GM12878 (cell line): ENCODE measurements at regions not wholly inside any gene's neighbourhood (a gene's known extent, or its start where the extent isn't known, plus 50 kb on each side); places are given as distances from the start of the nearest gene placed in this dataset.

ENCODE experiments used
- ATAC-seq: fragments of 200-7000 bp; cut with Tn5 transposase; 3 replicates; pipeline ENCODE4 v1.9.1; 2020; ENCODE audit warnings: mild to moderate bottlenecking, moderate library complexity
- BruUV-seq: library from RNA; stranded (reverse); fragments of 400-500 nt; replicated peaks from 2 replicates; lab custom pipeline; 2021; lab: Mats Ljungman, UMichigan
- CTCF ChIA-PET: fragments of 300-600 bp; sonication (Branson Sonifier 250); formaldehyde crosslinking; extraction: SDS; loops from one replicate; lab custom pipeline; 2021; ENCODE audit warnings: inconsistent platforms; lab: Yijun Ruan, JAX
- POLR2A ChIA-PET: fragments of 350-600 bp; formaldehyde crosslinking; extraction: SDS; loops from one replicate; lab custom pipeline; 2021; ENCODE audit warnings: inconsistent platforms; lab: Charles Lee
- RAD21 ChIA-PET: fragments of 300-600 bp; sonication (Branson Sonifier 250); formaldehyde crosslinking; loops from one replicate; lab custom pipeline; 2023; ENCODE audit warnings: antibody characterized with exemption; ENCODE audit not compliant: unreplicated experiment; lab: Charles Lee
- SMC1A ChIA-PET: fragments of 300-600 bp; sonication (Branson Sonifier 250); formaldehyde crosslinking; loops from one replicate; lab custom pipeline; 2023; ENCODE audit not compliant: unreplicated experiment, uncharacterized antibody; lab: Charles Lee
- DNase-seq: peaks from one replicate; pipeline ENCODE4 v3.0.0-alpha.2; 2011; ENCODE audit warnings: low read depth, low spot score
- FAIRE-seq: peaks from 3 replicates; lab custom pipeline; 2011; peaks lifted over from hg19 to GRCh38; lab: Jason Lieb, UNC
- H2AFZ ChIP-seq: 2 replicates; pipeline ENCODE4 v1.6.0; 2011; ENCODE audit warnings: low read depth, low read length, control low read depth; ENCODE audit not compliant: control insufficient read depth
- H3K27ac ChIP-seq: 2 replicates; pipeline ENCODE4 v1.5.1; 2011; ENCODE audit warnings: control low read depth; ENCODE audit not compliant: control insufficient read depth, insufficient read depth
- H3K27me3 ChIP-seq, 2 experiments: replicated peaks in 1 of 2; 2 replicates each; pipeline versions ENCODE4 v1.6.0 to v1.6.1; 2011; ENCODE audit warnings: low read length in 1 of 2; ENCODE audit not compliant: control insufficient read depth in 2 of 2, insufficient read depth in 2 of 2
- H3K36me3 ChIP-seq, 2 experiments: 2 replicates each; pipeline ENCODE4 v1.5.1; 2011; ENCODE audit warnings: low read length in 1 of 2; ENCODE audit not compliant: control insufficient read depth in 2 of 2, insufficient read depth in 2 of 2
- H3K4me1 ChIP-seq: 2 replicates; pipeline ENCODE4 v1.6.1; 2011; ENCODE audit warnings: mild to moderate bottlenecking, low read length, moderate library complexity, mixed read lengths; ENCODE audit not compliant: control insufficient read depth, insufficient read depth
- H3K4me2 ChIP-seq: 2 replicates; pipeline ENCODE4 v1.6.0; 2011; ENCODE audit warnings: control low read depth; ENCODE audit not compliant: control insufficient read depth, insufficient read depth
- H3K4me3 ChIP-seq: fragments of 200-600 bp; sonication (generic); 2 replicates; pipeline ENCODE4 v1.5.1; 2016
- H3K79me2 ChIP-seq: 2 replicates; pipeline ENCODE4 v1.6.0; 2011; ENCODE audit warnings: low read length; ENCODE audit not compliant: control insufficient read depth, insufficient read depth
- H3K9ac ChIP-seq: 2 replicates; pipeline ENCODE4 v1.8.0; 2011; ENCODE audit warnings: low read length, control low read depth, mixed read lengths; ENCODE audit not compliant: control insufficient read depth, insufficient read depth
- H3K9me3 ChIP-seq: replicated peaks from 3 replicates; pipeline ENCODE4 v1.5.1; 2011; ENCODE audit warnings: mild to moderate bottlenecking, low read length; ENCODE audit not compliant: control insufficient read depth, insufficient read depth
- H4K20me1 ChIP-seq: 2 replicates; pipeline ENCODE4 v1.6.0; 2011; ENCODE audit not compliant: control insufficient read depth, insufficient read depth
- ATF7 ChIP-seq: fragments of 450-650 bp; IDR thresholded peaks from 2 replicates; pipeline ENCODE4 v1.6.1; 2016; ENCODE audit warnings: low read depth, mild to moderate bottlenecking
- BRCA1 ChIP-seq: IDR thresholded peaks from 2 replicates; pipeline ENCODE4 v1.6.1; 2011; ENCODE audit warnings: low read depth, low read length, improper control_type of control experiment
- CHD2 ChIP-seq: IDR thresholded peaks from 2 replicates; pipeline ENCODE4 v1.6.1; 2011; ENCODE audit warnings: low read depth, low read length, improper control_type of control experiment, borderline replicate concordance
- CREM ChIP-seq: IDR thresholded peaks from 2 replicates; pipeline ENCODE4 v1.6.1; 2014; ENCODE audit warnings: antibody characterized with exemption, low read depth
- ELK1 ChIP-seq: IDR thresholded peaks from 2 replicates; pipeline ENCODE4 v1.6.1; 2012; ENCODE audit warnings: low read depth, low read length, improper control_type of control experiment
- EP300 ChIP-seq, 2 experiments: fragments of 150-350 bp in 1 of 2; IDR thresholded peaks; 2 replicates each; pipeline ENCODE4 v1.6.1; 2011 to 2012; ENCODE audit warnings: low read depth in 2 of 2, low read length in 2 of 2, borderline replicate concordance in 1 of 2, improper control_type of control experiment in 1 of 2, inconsistent platforms in 1 of 2; ENCODE audit not compliant: control insufficient read depth in 1 of 2
- FOS ChIP-seq: IDR thresholded peaks from 3 replicates; pipeline ENCODE4 v1.6.1; 2011; ENCODE audit warnings: borderline replicate concordance; ENCODE audit not compliant: insufficient read length; ENCODE audit errors: extremely low read depth
- NKRF ChIP-seq: fragments of 450-650 bp; conservative IDR thresholded peaks from 2 replicates; pipeline ENCODE4 v1.6.1; 2017; ENCODE audit warnings: mild to moderate bottlenecking, moderate library complexity
- NR2C1 ChIP-seq: fragments of 450-650 bp; IDR thresholded peaks from 2 replicates; pipeline ENCODE4 v1.6.1; 2017; ENCODE audit warnings: antibody characterized with exemption, mild to moderate bottlenecking, moderate library complexity
- RAD21 ChIP-seq: IDR thresholded peaks from 2 replicates; pipeline ENCODE4 v1.6.1; 2011; ENCODE audit warnings: mild to moderate bottlenecking, low read depth, low read length, moderate library complexity; ENCODE audit not compliant: insufficient read depth
- SIX5 ChIP-seq: IDR thresholded peaks from 2 replicates; pipeline ENCODE4 v1.6.1; 2011; ENCODE audit warnings: mild to moderate bottlenecking, low read depth, low read length, moderate library complexity; ENCODE audit not compliant: severe bottlenecking
- SMARCA5 ChIP-seq: fragments of 450-650 bp; IDR thresholded peaks from 2 replicates; pipeline ENCODE4 v1.6.1; 2017; ENCODE audit warnings: mild to moderate bottlenecking
- STAT1 ChIP-seq: fragments of 450-650 bp; conservative IDR thresholded peaks from 2 replicates; pipeline ENCODE4 v1.6.1; 2014; ENCODE audit warnings: antibody characterized with exemption, mild to moderate bottlenecking
- TARDBP ChIP-seq: IDR thresholded peaks from 2 replicates; pipeline ENCODE4 v1.6.1; 2016; ENCODE audit warnings: borderline replicate concordance
- TCF3 ChIP-seq: IDR thresholded peaks from 2 replicates; pipeline ENCODE4 v1.6.1; 2012; ENCODE audit warnings: low read depth, mild to moderate bottlenecking, low read length, borderline replicate concordance; ENCODE audit not compliant: insufficient read depth
- YY1 ChIP-seq: IDR thresholded peaks from 2 replicates; pipeline ENCODE4 v1.6.1; 2011; ENCODE audit warnings: low read depth, mild to moderate bottlenecking, low read length
- ZNF687 ChIP-seq: fragments of 450-650 bp; IDR thresholded peaks from 2 replicates; pipeline ENCODE4 v1.6.1; 2017; ENCODE audit warnings: mild to moderate bottlenecking, moderate library complexity
- WGBS: methylation state at CpG from one replicate; pipeline ENCODE4 v1.1.6; 2016; ENCODE audit warnings: low lambda C conversion rate; ENCODE audit not compliant: insufficient replicate concordance, insufficient coverage; ENCODE audit errors: missing lambda C conversion rate; 5-methylcytosine and 5-hydroxymethylcytosine counted together
- in situ Hi-C: fragments of 300-500 bp; cut with MboI; formaldehyde crosslinking; loops from 9 replicates; pipeline ENCODE4 v1.14.3; 2018; ENCODE audit warnings: mixed read lengths
- intact Hi-C: fragments of 100-400 bp; cut with micrococcal nuclease; formaldehyde crosslinking; loops from one replicate; pipeline ENCODE4 v1.14.2; 2022; ENCODE audit not compliant: unreplicated experiment

GRCh38 chr6:105726902-105727655 is 324.2 kb upstream of the PREP start:
- H3K36me3 ChIP-seq: no peaks in the 10 kb centered on the region
- no peak overlapping the region for H3K4me3 ChIP-seq
- CTCF ChIA-PET: interaction anchor here (1.1 to 2.6 kb wide), 3 partner anchors 9 to 295 kb away, joined by 3 to 9 read pairs (median 5); no protein-coding TSS in a partner anchor
- no peaks in the 10 kb centered on the region; the same call in 2 of the 3 replicates for H3K9me3 ChIP-seq
- SMC1A ChIA-PET: interaction anchor here (0.6 to 2.7 kb wide), 11 partner anchors 8 to 496 kb away, joined by 3 to 9 read pairs (median 5); no protein-coding TSS in a partner anchor
- DNase-seq: no peak
- TF ChIP-seq SMARCA5 (no peak), CHD2 (no peak), TCF3 (no peak), NR2C1 (no peak), EP300 (IDR thresholded peaks at IDR 0.05; ENCODE audit: borderline replicate concordance in 1 of 2, control insufficient read depth in 1 of 2, low read depth in 2 of 2, low read length in 2 of 2) (no peak), BRCA1 (no peak), NKRF (no peak), ELK1 (no peak), SIX5 (no peak), CREM (no peak), ZNF687 (no peak), TARDBP (no peak), RAD21 (no peak), STAT1 (no peak), ATF7 (no peak), FOS (no peak), YY1 (no peak)
- TF ChIP-seq, all 136 proteins: peak for 0
- WGBS: 93% methylated on average over 4 of the region's 4 CpGs
- Histone ChIP-seq H3K4me1 (no peaks in the 10 kb centered on the region), H3K79me2 (no peaks in the 10 kb centered on the region), H3K9ac (no peak overlapping the region), H3K27me3 (no peaks in the 10 kb centered on the region), H4K20me1 (no peaks in the 10 kb centered on the region), H3K4me2 (no peak overlapping the region), H3K27ac (no peak overlapping the region), H2AFZ (no peak overlapping the region)
- ChIA-PET POLR2A (interaction anchor here (0.5 to 1.1 kb wide), 2 partner anchors 57 to 568 kb away, joined by 3 read pairs; no protein-coding TSS in a partner anchor), RAD21 (interaction anchor here (0.9 to 1.9 kb wide), 3 partner anchors 77 to 242 kb away, joined by 3 to 5 read pairs (median 4); no protein-coding TSS in a partner anchor)
- BruUV-seq: no TSS peak
- in situ Hi-C loops (no loop called here), intact Hi-C loops (no loop called here)
- FAIRE-seq: no peak
- no peak for ATAC-seq
